ENCODE measurements at regions not wholly inside any gene's neighbourhood (a gene's known extent, or its start where the extent isn't known, plus 50 kb on each side); places are given as distances from the start of the nearest gene placed in this dataset.
"Not testable (repeated sequence)": the region's sequence is repeated elsewhere in the genome, so short reads cannot be mapped to it uniquely, and the experiment has no call there.

- H3K9me3 Mint-ChIP-seq (ENCODE audit: unreplicated experiment); H3K4me3 ChIP-seq (ENCODE audit: low read depth, low read length); H3K9me3 ChIP-seq; H3K27ac Mint-ChIP-seq (ENCODE audit: unreplicated experiment); H3K36me3 ChIP-seq (ENCODE audit: control insufficient read depth, insufficient read depth, low read length); DNase-seq; H3K4me3 Mint-ChIP-seq (ENCODE audit: unreplicated experiment); intact Hi-C loops (cut with micrococcal nuclease; ENCODE audit: unreplicated experiment); POLR2A ChIA-PET; BruUV-seq (replicated peaks); H3K27me3 Mint-ChIP-seq (ENCODE audit: insufficient read depth, unreplicated experiment); H3K4me1 ChIP-seq; H3K4me1 Mint-ChIP-seq (ENCODE audit: low read depth, unreplicated experiment); H3K36me3 Mint-ChIP-seq (ENCODE audit: insufficient read depth, unreplicated experiment); H3K27me3 ChIP-seq (replicated peaks; ENCODE audit: control insufficient read depth, insufficient read depth, low read length); CTCF ChIA-PET: not testable (repeated sequence)
Measured at GRCh38 chr9:42239445-42240260, 56.2 kb downstream of the SPATA31A6 start.

GRCh38 chr9:42240261-42240579, 56.8 kb downstream of the SPATA31A6 start:
- H3K4me3 Mint-ChIP-seq (ENCODE audit: unreplicated experiment); H3K27ac Mint-ChIP-seq (ENCODE audit: unreplicated experiment); CTCF ChIA-PET; intact Hi-C loops (cut with micrococcal nuclease; ENCODE audit: unreplicated experiment); H3K36me3 Mint-ChIP-seq (ENCODE audit: insufficient read depth, unreplicated experiment); H3K36me3 ChIP-seq (ENCODE audit: control insufficient read depth, insufficient read depth, low read length); H3K4me3 ChIP-seq (ENCODE audit: low read depth, low read length); H3K4me1 Mint-ChIP-seq (ENCODE audit: low read depth, unreplicated experiment); POLR2A ChIA-PET; H3K27me3 ChIP-seq (replicated peaks; ENCODE audit: control insufficient read depth, insufficient read depth, low read length); H3K27me3 Mint-ChIP-seq (ENCODE audit: insufficient read depth, unreplicated experiment); DNase-seq; H3K4me1 ChIP-seq; H3K9me3 Mint-ChIP-seq (ENCODE audit: unreplicated experiment); H3K9me3 ChIP-seq; BruUV-seq (replicated peaks): not testable (repeated sequence)

- H3K4me1 Mint-ChIP-seq (ENCODE audit: low read depth, unreplicated experiment); H3K4me1 ChIP-seq; H3K4me3 Mint-ChIP-seq (ENCODE audit: unreplicated experiment); DNase-seq; H3K36me3 ChIP-seq (ENCODE audit: control insufficient read depth, insufficient read depth, low read length); H3K9me3 ChIP-seq; POLR2A ChIA-PET; CTCF ChIA-PET; BruUV-seq (replicated peaks); H3K36me3 Mint-ChIP-seq (ENCODE audit: insufficient read depth, unreplicated experiment); intact Hi-C loops (cut with micrococcal nuclease; ENCODE audit: unreplicated experiment); H3K4me3 ChIP-seq (ENCODE audit: low read depth, low read length); H3K27ac Mint-ChIP-seq (ENCODE audit: unreplicated experiment); H3K27me3 Mint-ChIP-seq (ENCODE audit: insufficient read depth, unreplicated experiment); H3K27me3 ChIP-seq (replicated peaks; ENCODE audit: control insufficient read depth, insufficient read depth, low read length); H3K9me3 Mint-ChIP-seq (ENCODE audit: unreplicated experiment): not testable (repeated sequence)
Measured at GRCh38 chr9:42243211-42243610, 59.8 kb downstream of the SPATA31A6 start.

- H3K36me3 Mint-ChIP-seq (ENCODE audit: insufficient read depth, unreplicated experiment); H3K4me3 Mint-ChIP-seq (ENCODE audit: unreplicated experiment); H3K9me3 ChIP-seq; H3K36me3 ChIP-seq (ENCODE audit: control insufficient read depth, insufficient read depth, low read length); H3K4me1 ChIP-seq; CTCF ChIA-PET; H3K4me1 Mint-ChIP-seq (ENCODE audit: low read depth, unreplicated experiment); H3K27me3 ChIP-seq (replicated peaks; ENCODE audit: control insufficient read depth, insufficient read depth, low read length); POLR2A ChIA-PET; H3K27ac Mint-ChIP-seq (ENCODE audit: unreplicated experiment); intact Hi-C loops (cut with micrococcal nuclease; ENCODE audit: unreplicated experiment); H3K9me3 Mint-ChIP-seq (ENCODE audit: unreplicated experiment); H3K27me3 Mint-ChIP-seq (ENCODE audit: insufficient read depth, unreplicated experiment); DNase-seq; BruUV-seq (replicated peaks); H3K4me3 ChIP-seq (ENCODE audit: low read depth, low read length): not testable (repeated sequence)
Measured at GRCh38 chr9:42243822-42244221, 60.4 kb downstream of the SPATA31A6 start.

- H3K27ac Mint-ChIP-seq (ENCODE audit: unreplicated experiment); H3K27me3 ChIP-seq (replicated peaks; ENCODE audit: control insufficient read depth, insufficient read depth, low read length); H3K4me3 ChIP-seq (ENCODE audit: low read depth, low read length); BruUV-seq (replicated peaks); POLR2A ChIA-PET; H3K27me3 Mint-ChIP-seq (ENCODE audit: insufficient read depth, unreplicated experiment); H3K36me3 ChIP-seq (ENCODE audit: control insufficient read depth, insufficient read depth, low read length); DNase-seq; H3K4me1 ChIP-seq; H3K36me3 Mint-ChIP-seq (ENCODE audit: insufficient read depth, unreplicated experiment); H3K9me3 Mint-ChIP-seq (ENCODE audit: unreplicated experiment); H3K4me1 Mint-ChIP-seq (ENCODE audit: low read depth, unreplicated experiment); H3K9me3 ChIP-seq; CTCF ChIA-PET; H3K4me3 Mint-ChIP-seq (ENCODE audit: unreplicated experiment); intact Hi-C loops (cut with micrococcal nuclease; ENCODE audit: unreplicated experiment): not testable (repeated sequence)
Measured at GRCh38 chr9:42268729-42269128, 85.3 kb downstream of the SPATA31A6 start.

GRCh38 chr9:42269171-42269570, 85.7 kb downstream of the SPATA31A6 start:
- H3K4me1 Mint-ChIP-seq (ENCODE audit: low read depth, unreplicated experiment); POLR2A ChIA-PET; intact Hi-C loops (cut with micrococcal nuclease; ENCODE audit: unreplicated experiment); H3K27ac Mint-ChIP-seq (ENCODE audit: unreplicated experiment); H3K4me3 ChIP-seq (ENCODE audit: low read depth, low read length); H3K36me3 Mint-ChIP-seq (ENCODE audit: insufficient read depth, unreplicated experiment); CTCF ChIA-PET; H3K27me3 Mint-ChIP-seq (ENCODE audit: insufficient read depth, unreplicated experiment); H3K9me3 Mint-ChIP-seq (ENCODE audit: unreplicated experiment); BruUV-seq (replicated peaks); H3K4me3 Mint-ChIP-seq (ENCODE audit: unreplicated experiment); H3K36me3 ChIP-seq (ENCODE audit: control insufficient read depth, insufficient read depth, low read length); DNase-seq; H3K27me3 ChIP-seq (replicated peaks; ENCODE audit: control insufficient read depth, insufficient read depth, low read length); H3K4me1 ChIP-seq; H3K9me3 ChIP-seq: not testable (repeated sequence)

GRCh38 chr9:42273191-42273590, 89.7 kb downstream of the SPATA31A6 start:
- CTCF ChIA-PET; H3K9me3 Mint-ChIP-seq (ENCODE audit: unreplicated experiment); DNase-seq; H3K4me1 ChIP-seq; H3K9me3 ChIP-seq; H3K27ac Mint-ChIP-seq (ENCODE audit: unreplicated experiment); POLR2A ChIA-PET; H3K27me3 Mint-ChIP-seq (ENCODE audit: insufficient read depth, unreplicated experiment); intact Hi-C loops (cut with micrococcal nuclease; ENCODE audit: unreplicated experiment); H3K36me3 Mint-ChIP-seq (ENCODE audit: insufficient read depth, unreplicated experiment); H3K4me1 Mint-ChIP-seq (ENCODE audit: low read depth, unreplicated experiment); BruUV-seq (replicated peaks); H3K27me3 ChIP-seq (replicated peaks; ENCODE audit: control insufficient read depth, insufficient read depth, low read length); H3K4me3 ChIP-seq (ENCODE audit: low read depth, low read length); H3K36me3 ChIP-seq (ENCODE audit: control insufficient read depth, insufficient read depth, low read length); H3K4me3 Mint-ChIP-seq (ENCODE audit: unreplicated experiment): not testable (repeated sequence)
